ENCODE measurements at regions not wholly inside any gene's neighbourhood (a gene's known extent, or its start where the extent isn't known, plus 50 kb on each side); places are given as distances from the start of the nearest gene placed in this dataset.

DNA sequence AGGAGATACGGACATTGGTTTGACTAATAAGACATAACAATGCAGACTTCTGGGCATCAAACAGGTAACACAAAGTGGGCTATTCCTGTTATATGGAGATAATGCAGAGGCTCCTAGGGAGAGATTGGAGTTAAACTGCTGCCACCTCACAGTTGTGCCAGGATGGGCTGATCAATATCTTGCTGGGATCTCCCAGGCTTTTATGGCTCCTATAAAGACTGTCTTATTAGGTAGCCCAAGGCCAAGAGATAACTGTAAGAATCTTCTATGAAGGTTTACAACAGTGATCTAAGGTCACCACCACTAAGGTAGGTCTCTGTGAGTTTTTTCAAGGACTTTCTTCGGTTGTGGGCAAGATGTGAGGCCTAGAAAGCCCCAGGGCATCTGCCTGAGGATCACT lies 345.8 kb downstream of the KLF5 start:
- Histone ChIP-seq H3K27ac (ENCODE audit: low read depth, low read length) (no peak overlapping the region), H3K27me3 (ENCODE audit: control insufficient read depth in 2 of 2, insufficient read depth in 2 of 2, low read length in 2 of 2) (no peaks in the 10 kb centered on the region), H3K4me3 (ENCODE audit: low read length) (no peak overlapping the region), H3K36me3 (ENCODE audit: control insufficient read depth in 2 of 3, insufficient read depth in 3 of 3, low read length in 3 of 3) (no peaks in the 10 kb centered on the region), H3K9me3 (ENCODE audit: control insufficient read depth in 2 of 3, low read length in 3 of 3) (no peaks in the 10 kb centered on the region), H3K4me1 (ENCODE audit: control insufficient read depth in 2 of 2, insufficient read depth in 2 of 2, low read length in 2 of 2) (no peaks in the 10 kb centered on the region)
- CTCF ChIA-PET, result no interaction called here
- H3K27ac Mint-ChIP-seq, result no peak overlapping the region
- POLR2A ChIA-PET, result no interaction called here
- H3K27me3 Mint-ChIP-seq, result no peaks in the 10 kb centered on the region
- intact Hi-C loops (cut with micrococcal nuclease), result no loop called here
- no peak for ATAC-seq
- no peaks in the 10 kb centered on the region for H3K36me3 Mint-ChIP-seq
- H3K9me3 Mint-ChIP-seq, result peaks cover 0 to under 1% (median 0%) of the 10 kb centered on the region in 11 donors
- no peak for DNase-seq
- no peak overlapping the region for H3K4me3 Mint-ChIP-seq
- H3K4me1 Mint-ChIP-seq, result no peaks in the 10 kb centered on the region

DNA sequence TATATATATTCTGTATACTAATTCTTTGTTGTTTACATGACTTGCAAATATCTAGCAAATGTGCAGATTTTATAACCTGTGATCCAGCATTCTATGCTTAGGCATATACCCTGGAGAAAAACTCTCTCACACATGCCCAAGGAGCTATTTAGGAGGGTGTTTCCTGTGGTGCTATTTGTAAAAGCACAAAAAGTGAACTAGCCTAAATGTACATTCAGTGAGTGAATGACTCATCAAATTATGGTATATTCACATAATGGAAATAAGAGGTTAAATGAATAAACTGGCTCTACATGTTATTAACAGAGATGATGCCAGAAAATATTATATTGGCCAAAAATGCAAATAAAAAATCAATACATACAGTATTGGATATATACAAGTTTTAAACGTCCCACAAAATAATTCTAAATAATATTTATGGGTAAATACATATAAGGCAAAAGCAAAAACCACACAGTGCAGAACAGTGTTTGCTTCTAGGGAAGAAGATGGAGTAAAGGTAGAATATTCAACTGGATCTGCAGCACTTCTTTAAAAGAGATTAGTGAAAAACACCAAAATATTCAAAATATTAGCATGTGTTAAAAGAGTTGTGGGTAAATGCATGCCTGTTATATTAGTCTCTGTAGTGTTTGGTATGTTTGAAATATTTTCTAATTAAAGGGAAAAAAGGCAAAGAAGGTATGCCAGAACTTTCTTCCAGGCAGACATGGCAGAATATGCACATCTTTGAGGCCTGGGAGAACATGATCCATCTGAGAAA lies 344.7 kb downstream of the KLF5 start:
- no peaks in the 10 kb centered on the region for H3K27me3 ChIP-seq (ENCODE audit: control insufficient read depth in 2 of 2, insufficient read depth in 2 of 2, low read length in 2 of 2)
- H3K4me3 Mint-ChIP-seq, result no peak overlapping the region
- CTCF ChIA-PET, result no interaction called here
- ATAC-seq, result no peak
- H3K9me3 ChIP-seq (ENCODE audit: control insufficient read depth in 2 of 3, low read length in 3 of 3), result no peaks in the 10 kb centered on the region
- H3K4me3 ChIP-seq (ENCODE audit: low read length), result no peak overlapping the region
- peaks cover 0 to 3% (median 0%) of the 10 kb centered on the region in 5 donors for H3K27me3 Mint-ChIP-seq
- H3K27ac ChIP-seq (ENCODE audit: low read depth, low read length), result no peak overlapping the region
- H3K4me1 Mint-ChIP-seq, result no peaks in the 10 kb centered on the region
- H3K9me3 Mint-ChIP-seq, result no peaks in the 10 kb centered on the region
- H3K36me3 ChIP-seq (ENCODE audit: control insufficient read depth in 2 of 3, insufficient read depth in 3 of 3, low read length in 3 of 3), result no peaks in the 10 kb centered on the region
- H3K27ac Mint-ChIP-seq, result no peak overlapping the region
- no peak for DNase-seq
- intact Hi-C loops (cut with micrococcal nuclease), result no loop called here
- POLR2A ChIA-PET, result no interaction called here
- no peaks in the 10 kb centered on the region for H3K4me1 ChIP-seq (ENCODE audit: control insufficient read depth in 2 of 2, insufficient read depth in 2 of 2, low read length in 2 of 2)
- H3K36me3 Mint-ChIP-seq, result no peaks in the 10 kb centered on the region

DNA sequence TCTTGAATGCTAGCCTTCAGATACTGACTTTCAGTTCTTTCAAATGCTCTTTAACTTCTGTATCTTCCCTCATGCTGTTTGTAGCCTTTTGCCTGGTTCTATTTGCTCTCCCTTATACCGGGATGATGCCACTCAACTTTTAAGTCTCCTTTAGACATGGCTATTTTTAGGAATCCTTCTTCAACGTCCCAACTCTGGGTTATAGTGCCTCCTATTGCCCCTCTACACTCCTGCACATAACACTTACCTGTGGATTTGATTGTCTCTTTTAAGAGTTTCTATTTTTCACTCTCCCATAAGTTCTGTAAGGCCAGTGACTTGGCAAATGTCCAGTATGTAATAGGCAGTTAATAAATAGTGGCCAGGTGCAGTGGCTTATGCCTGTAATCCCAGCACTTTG lies 343.0 kb downstream of the KLF5 start:
- intact Hi-C loops (cut with micrococcal nuclease), result loop anchor here in 1 of 2 donors (1.0 kb wide), 1 partner anchor 27 kb away; no protein-coding TSS in a partner anchor
- no peak overlapping the region for H3K27ac Mint-ChIP-seq

DNA sequence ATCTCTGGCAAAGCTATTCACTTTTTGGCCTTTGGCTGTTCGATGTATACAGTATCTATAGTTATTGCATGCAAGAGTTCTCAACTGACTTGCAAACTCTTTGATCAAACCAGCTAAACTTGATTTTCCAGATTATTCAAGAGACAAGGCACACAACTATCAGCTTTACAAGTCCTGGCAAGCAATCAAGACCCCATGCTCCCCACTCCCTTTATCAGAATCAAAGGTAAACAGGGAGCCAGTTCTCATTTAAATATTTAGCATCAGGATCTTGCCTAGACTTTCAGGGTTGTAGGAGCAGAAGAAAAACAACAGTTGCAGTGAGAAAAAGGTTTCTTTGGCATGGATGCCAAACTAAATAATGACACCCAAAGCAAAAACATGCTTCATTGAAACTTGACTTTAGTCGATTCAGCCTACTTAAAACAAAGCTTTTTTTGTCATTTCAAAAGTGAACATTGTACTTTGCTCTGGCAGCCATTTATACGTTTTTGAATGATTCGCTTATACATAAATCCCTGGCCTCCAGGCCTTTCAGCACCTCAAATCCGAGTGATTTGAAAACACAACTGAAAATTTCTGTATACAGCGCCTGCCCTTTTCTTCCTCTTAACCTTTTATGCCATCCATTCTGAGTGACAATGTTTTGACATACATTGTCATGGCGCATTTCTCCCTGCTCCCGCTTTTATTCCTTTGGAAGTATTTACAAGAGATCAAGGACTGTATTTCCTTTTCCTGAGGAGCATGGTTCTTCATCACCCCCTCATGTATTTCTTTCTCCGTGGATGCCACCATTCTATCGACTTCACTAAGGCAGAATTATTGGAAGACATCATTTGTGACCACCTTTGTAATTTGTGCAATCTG lies 340.8 kb downstream of the KLF5 start:
- ATAC-seq (no peak), DNase-seq (no peak)
- Histone ChIP-seq H3K4me3 (ENCODE audit: low read length) (no peak overlapping the region), H3K4me1 (ENCODE audit: control insufficient read depth in 2 of 2, insufficient read depth in 2 of 2, low read length in 2 of 2) (no peaks in the 10 kb centered on the region), H3K36me3 (ENCODE audit: control insufficient read depth in 2 of 3, insufficient read depth in 3 of 3, low read length in 3 of 3) (no peaks in the 10 kb centered on the region), H3K9me3 (ENCODE audit: control insufficient read depth in 2 of 3, low read length in 3 of 3) (no peaks in the 10 kb centered on the region), H3K27ac (ENCODE audit: low read depth, low read length) (no peak overlapping the region), H3K27me3 (ENCODE audit: control insufficient read depth in 2 of 2, insufficient read depth in 2 of 2, low read length in 2 of 2) (no peaks in the 10 kb centered on the region)
- no peaks in the 10 kb centered on the region for H3K9me3 Mint-ChIP-seq
- POLR2A ChIA-PET, result no interaction called here
- intact Hi-C loops (cut with micrococcal nuclease), result no loop called here
- no peaks in the 10 kb centered on the region for H3K4me1 Mint-ChIP-seq
- no peak overlapping the region for H3K4me3 Mint-ChIP-seq
- H3K27ac Mint-ChIP-seq, result no peak overlapping the region
- H3K27me3 Mint-ChIP-seq, result peaks cover 0 to 7% (median 0%) of the 10 kb centered on the region in 5 donors
- no peaks in the 10 kb centered on the region for H3K36me3 Mint-ChIP-seq
- CTCF ChIA-PET, result no interaction called here

More for the DNA sequence above, 343.0 kb downstream of the KLF5 start:
- DNase-seq (no peak), ATAC-seq (no peak)
- Mint-ChIP-seq H3K4me3 (no peak overlapping the region), H3K9me3 (no peaks in the 10 kb centered on the region), H3K4me1 (no peaks in the 10 kb centered on the region), H3K36me3 (no peaks in the 10 kb centered on the region), H3K27me3 (peaks cover 0 to 7% (median 0%) of the 10 kb centered on the region in 5 donors)
- ChIA-PET CTCF (no interaction called here), POLR2A (no interaction called here)
- H3K9me3 ChIP-seq (ENCODE audit: control insufficient read depth in 2 of 3, low read length in 3 of 3), result no peaks in the 10 kb centered on the region
- no peak overlapping the region for H3K27ac ChIP-seq (ENCODE audit: low read depth, low read length)
- no peak overlapping the region for H3K4me3 ChIP-seq (ENCODE audit: low read length)
- H3K36me3 ChIP-seq (ENCODE audit: control insufficient read depth in 2 of 3, insufficient read depth in 3 of 3, low read length in 3 of 3), result no peaks in the 10 kb centered on the region
- no peaks in the 10 kb centered on the region for H3K27me3 ChIP-seq (ENCODE audit: control insufficient read depth in 2 of 2, insufficient read depth in 2 of 2, low read length in 2 of 2)
- no peaks in the 10 kb centered on the region for H3K4me1 ChIP-seq (ENCODE audit: control insufficient read depth in 2 of 2, insufficient read depth in 2 of 2, low read length in 2 of 2)

DNA sequence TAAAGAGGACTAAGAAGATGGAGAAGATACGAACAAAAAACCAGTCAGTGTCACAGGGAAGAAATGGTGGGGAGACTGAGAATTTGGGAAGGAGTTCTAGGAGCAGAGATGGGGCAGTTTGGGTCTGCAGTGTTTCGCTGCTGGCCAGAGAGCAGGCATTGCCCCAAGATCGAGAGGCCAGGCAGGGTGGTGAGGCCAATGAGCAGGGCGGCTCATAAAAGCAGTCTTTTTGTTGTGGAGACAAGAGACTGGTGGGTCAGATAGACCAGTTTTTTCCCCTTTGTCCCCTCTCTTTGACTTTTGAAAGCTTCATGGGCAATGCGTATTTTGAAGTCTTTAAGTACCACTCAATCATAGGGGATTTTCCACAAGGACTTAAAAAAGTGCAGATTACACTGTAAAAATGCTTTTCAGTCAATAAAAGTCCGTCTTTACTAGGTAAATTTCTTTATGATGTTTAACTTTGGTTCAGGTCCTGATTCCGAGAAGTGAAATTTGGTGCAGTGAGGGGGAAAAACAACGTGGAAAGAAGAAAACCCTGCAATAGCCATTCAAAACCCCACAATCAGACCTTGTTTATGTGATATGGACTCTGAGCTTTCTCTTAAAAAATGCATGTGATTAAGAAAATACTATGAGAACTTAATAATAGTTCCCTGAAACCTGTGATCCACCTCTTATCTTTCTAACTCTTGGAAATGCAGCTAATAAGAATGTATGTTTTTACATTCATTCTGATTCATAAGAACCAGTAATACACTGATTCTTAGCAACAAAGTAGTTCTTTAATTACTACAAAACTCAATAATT lies 338.9 kb downstream of the KLF5 start:
- H3K27ac Mint-ChIP-seq, result no peak overlapping the region
- no peaks in the 10 kb centered on the region for H3K9me3 Mint-ChIP-seq
- H3K4me1 Mint-ChIP-seq, result no peaks in the 10 kb centered on the region
- no peak overlapping the region for H3K4me3 ChIP-seq (ENCODE audit: low read length)
- peaks cover 0 to 7% (median 1%) of the 10 kb centered on the region in 5 donors for H3K27me3 Mint-ChIP-seq
- CTCF ChIA-PET, result no interaction called here
- intact Hi-C loops (cut with micrococcal nuclease), result no loop called here
- no peaks in the 10 kb centered on the region for H3K36me3 ChIP-seq (ENCODE audit: control insufficient read depth in 2 of 3, insufficient read depth in 3 of 3, low read length in 3 of 3)
- no peaks in the 10 kb centered on the region for H3K9me3 ChIP-seq (ENCODE audit: control insufficient read depth in 2 of 3, low read length in 3 of 3)
- H3K4me3 Mint-ChIP-seq, result no peak overlapping the region
- H3K27me3 ChIP-seq (ENCODE audit: control insufficient read depth in 2 of 2, insufficient read depth in 2 of 2, low read length in 2 of 2), result no peaks in the 10 kb centered on the region
- DNase-seq (no peak), ATAC-seq (no peak)
- POLR2A ChIA-PET, result no interaction called here
- H3K27ac ChIP-seq (ENCODE audit: low read depth, low read length), result no peak overlapping the region
- H3K4me1 ChIP-seq (ENCODE audit: control insufficient read depth in 2 of 2, insufficient read depth in 2 of 2, low read length in 2 of 2), result no peaks in the 10 kb centered on the region
- H3K36me3 Mint-ChIP-seq, result peaks cover 0 to under 1% (median 0%) of the 10 kb centered on the region in 5 donors

DNA sequence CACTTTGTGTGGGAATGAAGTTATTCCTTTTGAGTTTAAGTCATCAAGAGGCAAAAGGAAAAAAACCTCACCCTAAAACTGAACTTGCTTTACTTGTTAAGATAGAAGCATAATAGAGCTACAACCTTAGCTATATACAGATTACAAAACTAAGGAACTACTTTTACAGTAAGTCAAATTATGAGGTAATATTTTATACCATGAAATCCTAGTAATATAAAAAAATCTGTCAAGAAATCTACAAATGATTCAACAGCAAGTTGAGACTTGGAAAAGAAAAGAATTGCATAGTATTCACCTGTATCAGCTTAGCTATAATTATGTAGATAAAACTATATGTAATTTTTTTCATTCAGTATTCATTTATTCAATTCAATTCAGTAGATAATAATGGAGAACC lies 335.3 kb downstream of the KLF5 start:
- no peak overlapping the region for H3K27ac Mint-ChIP-seq
- H3K4me1 Mint-ChIP-seq, result no peaks in the 10 kb centered on the region
- H3K4me1 ChIP-seq (ENCODE audit: control insufficient read depth in 2 of 2, insufficient read depth in 2 of 2, low read length in 2 of 2), result no peaks in the 10 kb centered on the region
- H3K4me3 Mint-ChIP-seq, result no peak overlapping the region
- H3K9me3 ChIP-seq (ENCODE audit: control insufficient read depth in 2 of 3, low read length in 3 of 3), result no peaks in the 10 kb centered on the region
- H3K36me3 ChIP-seq (ENCODE audit: control insufficient read depth in 2 of 3, insufficient read depth in 3 of 3, low read length in 3 of 3), result no peaks in the 10 kb centered on the region
- DNase-seq, result no peak
- peaks cover 0 to 4% (median 0%) of the 10 kb centered on the region in 5 donors for H3K36me3 Mint-ChIP-seq
- no peak overlapping the region for H3K4me3 ChIP-seq (ENCODE audit: low read length)
- intact Hi-C loops (cut with micrococcal nuclease), result no loop called here
- CTCF ChIA-PET, result no interaction called here
- POLR2A ChIA-PET, result no interaction called here
- peaks cover 0 to 11% (median 4%) of the 10 kb centered on the region in 5 donors for H3K27me3 Mint-ChIP-seq
- peaks cover 0 to 12% (median 2%) of the 10 kb centered on the region in 11 donors for H3K9me3 Mint-ChIP-seq
- H3K27me3 ChIP-seq (ENCODE audit: control insufficient read depth in 2 of 2, insufficient read depth in 2 of 2, low read length in 2 of 2), result no peaks in the 10 kb centered on the region
- H3K27ac ChIP-seq (ENCODE audit: low read depth, low read length), result no peak overlapping the region
- ATAC-seq, result no peak

Measured in naive thymus-derived CD4-positive, alpha-beta T cell (primary cell).